HPDE6-E6E7 (cell line): ENCODE measurements at regions not wholly inside any gene's neighbourhood (a gene's known extent, or its start where the extent isn't known, plus 50 kb on each side); places are given as distances from the start of the nearest gene placed in this dataset.
"Not testable (repeated sequence)": the region's sequence is repeated elsewhere in the genome, so short reads cannot be mapped to it uniquely, and the experiment has no call there.

Experiments used
- DNase-seq: peaks from one replicate; pipeline ENCODE4 v3.0.0; 2011; ENCODE audit warnings: missing footprints; ENCODE audit errors: extremely low spot score

DNA sequence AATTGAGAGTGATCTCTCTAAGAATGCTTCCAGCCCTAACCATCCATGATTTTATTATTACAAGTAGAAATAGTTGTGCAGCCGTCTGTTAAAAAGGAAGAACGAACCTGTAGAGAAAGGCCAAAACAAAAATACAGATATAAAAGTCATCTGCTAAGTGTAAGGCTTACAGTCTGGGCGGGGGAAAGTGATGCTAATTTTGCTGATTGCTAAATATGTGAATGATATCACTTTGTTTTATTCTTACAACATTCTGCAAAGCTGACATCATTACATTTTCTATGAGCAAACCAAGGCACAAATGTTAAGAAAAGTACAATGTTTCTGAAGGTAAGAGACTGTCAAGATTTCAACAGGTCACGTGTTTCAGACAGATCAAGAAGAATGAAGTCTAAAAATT lies 101.5 kb upstream of the RAP1B start:
- no peak for DNase-seq

DNA sequence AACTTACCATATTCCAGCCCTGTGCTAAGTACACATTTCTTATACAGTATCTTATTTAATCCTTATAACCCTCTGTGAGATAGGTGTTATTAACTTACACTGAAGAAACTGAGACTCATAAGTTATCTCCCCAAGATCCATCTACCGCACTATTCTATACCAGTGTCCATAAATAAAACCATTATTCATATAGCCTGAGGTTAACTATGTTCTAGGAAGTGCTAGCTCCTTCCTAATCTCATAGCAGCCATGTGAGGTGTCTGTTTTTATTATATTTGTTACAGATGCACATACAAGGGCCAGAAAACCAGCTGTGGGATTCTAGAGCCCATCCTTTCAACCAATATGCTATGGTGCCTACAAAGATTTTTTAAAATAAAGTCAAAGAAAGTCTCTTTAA lies 100.3 kb upstream of the RAP1B start:
- DNase-seq = peak; percentile 10

GRCh38 chr12:68514807-68515411 lies 95.8 kb upstream of the RAP1B start:
- no peak for DNase-seq

DNA sequence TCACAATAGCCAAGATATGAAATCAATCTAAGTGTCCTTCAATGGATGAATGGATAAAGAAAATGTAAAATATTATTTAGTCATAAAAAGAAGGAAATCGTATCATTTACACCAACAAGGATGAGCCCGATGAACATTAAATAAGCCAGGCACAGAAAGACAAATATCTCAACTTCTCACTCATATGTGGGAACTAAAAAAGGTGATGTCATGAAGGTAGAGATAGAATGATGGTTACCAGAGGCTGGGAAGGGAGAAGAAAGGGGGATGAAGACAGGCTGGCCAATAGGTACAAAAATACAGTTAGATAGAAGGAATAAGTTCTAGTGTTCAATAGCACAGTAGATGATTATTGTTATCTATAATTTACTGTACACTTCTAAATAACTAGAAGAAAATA lies 94.9 kb upstream of the RAP1B start:
- no peak for DNase-seq

DNA sequence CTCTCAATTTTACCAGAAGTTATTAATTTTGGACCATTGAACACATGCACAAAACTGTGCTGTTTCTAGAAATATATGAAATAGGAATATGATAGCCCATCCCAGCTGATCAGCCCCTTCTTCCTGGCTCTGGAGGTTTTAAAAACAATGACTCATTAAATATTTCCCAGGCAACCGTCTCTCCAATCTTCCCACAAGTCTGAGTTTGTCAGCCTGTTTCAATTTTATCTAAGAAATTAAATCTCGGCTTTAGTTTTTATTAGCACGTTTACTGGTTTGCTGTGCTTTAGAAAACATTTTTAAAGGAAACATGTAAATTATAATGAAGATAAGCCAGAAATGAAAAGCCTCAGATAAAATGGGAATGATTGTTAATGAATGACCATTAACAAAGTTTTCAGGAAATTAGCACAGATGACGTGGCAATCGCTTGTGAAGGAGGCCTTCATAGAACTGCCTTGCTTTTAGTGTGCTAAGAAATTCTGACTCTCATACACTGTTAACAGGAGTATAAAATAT lies 89.3 kb upstream of the RAP1B start:
- peak; percentile 46 for DNase-seq

DNA sequence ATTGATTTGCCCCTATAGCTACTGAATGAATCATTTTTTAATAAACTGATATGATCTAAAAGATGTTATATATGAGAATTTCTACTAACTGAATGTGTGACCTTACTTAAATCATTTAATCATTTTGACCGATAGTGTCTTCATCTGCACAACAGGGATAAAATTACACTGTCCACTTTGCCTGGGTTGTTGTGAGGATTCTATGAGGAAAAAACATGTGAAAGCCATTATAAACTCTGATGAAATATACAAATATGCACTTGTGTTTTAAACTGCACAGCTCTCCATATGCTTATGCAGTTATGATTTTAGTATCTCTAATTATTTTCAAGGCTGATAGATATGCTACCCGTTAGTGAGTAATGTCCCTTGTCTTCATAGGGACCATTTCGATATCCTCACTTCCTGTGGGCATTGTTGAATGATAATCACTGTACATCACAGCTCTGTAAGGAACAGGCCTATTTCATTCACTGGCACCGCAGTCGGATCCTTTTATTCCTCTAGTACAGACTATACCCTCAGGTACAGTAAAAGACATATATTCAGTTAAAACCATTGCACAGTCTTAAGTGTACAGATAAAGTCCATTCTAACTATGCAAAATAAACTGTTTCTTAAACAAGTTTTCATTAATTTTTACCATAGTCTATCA lies 88.7 kb upstream of the RAP1B start:
- DNase-seq = no peak

- DNase-seq = no peak
Measured at GRCh38 chr12:68529466-68529865, 81.2 kb upstream of the RAP1B start.

GRCh38 chr12:68529869-68530268 lies 80.8 kb upstream of the RAP1B start:
- DNase-seq = no peak

DNA sequence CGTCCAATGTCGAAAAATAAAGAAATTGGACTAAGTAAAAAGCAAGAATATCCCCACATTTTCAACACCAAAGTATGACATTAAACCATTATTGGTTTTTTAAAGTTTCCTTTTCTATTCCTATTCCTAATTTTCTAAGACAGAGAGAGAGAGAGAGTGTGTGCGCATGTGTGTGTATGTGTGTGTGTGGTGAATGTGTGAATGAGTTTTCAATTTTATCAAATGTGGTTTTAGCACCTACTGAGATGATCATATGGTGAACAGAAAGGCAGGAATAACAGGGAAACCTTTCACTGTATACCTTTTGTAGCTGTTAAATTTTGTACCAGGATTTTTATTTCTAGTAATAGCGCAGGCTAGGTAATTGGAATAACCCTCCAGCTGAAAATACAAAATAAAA lies 80.4 kb upstream of the RAP1B start:
- DNase-seq = no peak

DNA sequence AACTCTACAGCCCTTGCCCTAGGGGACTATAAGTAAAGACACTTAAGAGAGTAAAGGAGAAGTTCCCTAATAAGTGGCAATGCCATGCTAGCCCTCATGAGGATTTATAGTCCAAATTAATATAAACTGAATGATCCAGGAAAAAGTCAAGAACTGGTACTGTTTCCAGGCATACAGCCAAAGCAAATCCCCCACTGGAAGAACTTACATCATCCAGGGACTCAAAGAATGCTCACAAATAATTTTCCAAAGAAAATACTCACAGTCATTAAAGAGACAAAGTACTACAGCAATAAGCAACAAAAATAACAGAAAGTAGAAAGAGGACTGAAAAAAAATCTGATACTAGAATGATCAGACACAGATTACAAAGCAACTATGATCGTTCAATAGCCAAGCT lies 79.7 kb upstream of the RAP1B start:
- DNase-seq = no peak

GRCh38 chr12:68532204-68532886 lies 78.4 kb upstream of the RAP1B start:
- no peak for DNase-seq

DNA sequence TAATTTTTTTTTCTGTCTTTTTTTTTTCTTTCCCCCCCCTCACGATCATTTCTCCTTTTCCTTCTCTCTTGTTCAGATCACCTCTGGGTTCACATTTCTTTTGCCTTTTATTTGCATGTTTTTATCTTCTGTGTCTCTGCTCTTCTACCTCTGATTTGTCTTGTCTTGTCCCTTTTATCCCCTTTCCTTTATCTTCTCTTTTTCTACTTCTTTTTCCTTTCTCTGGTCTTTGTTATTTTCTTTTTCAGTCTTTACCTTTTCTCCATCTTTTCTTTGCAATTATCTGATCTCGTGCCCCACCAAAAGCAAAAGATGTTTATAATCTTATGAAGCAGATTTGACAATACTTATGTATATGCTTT lies 77.8 kb upstream of the RAP1B start:
- no peak for DNase-seq

GRCh38 chr12:68534108-68534507 lies 76.6 kb upstream of the RAP1B start:
- no peak for DNase-seq

- DNase-seq = no peak
Measured at GRCh38 chr12:68536885-68537485, 73.7 kb upstream of the RAP1B start.

- no peak for DNase-seq
Measured at GRCh38 chr12:68537571-68537970, 73.1 kb upstream of the RAP1B start.

DNA sequence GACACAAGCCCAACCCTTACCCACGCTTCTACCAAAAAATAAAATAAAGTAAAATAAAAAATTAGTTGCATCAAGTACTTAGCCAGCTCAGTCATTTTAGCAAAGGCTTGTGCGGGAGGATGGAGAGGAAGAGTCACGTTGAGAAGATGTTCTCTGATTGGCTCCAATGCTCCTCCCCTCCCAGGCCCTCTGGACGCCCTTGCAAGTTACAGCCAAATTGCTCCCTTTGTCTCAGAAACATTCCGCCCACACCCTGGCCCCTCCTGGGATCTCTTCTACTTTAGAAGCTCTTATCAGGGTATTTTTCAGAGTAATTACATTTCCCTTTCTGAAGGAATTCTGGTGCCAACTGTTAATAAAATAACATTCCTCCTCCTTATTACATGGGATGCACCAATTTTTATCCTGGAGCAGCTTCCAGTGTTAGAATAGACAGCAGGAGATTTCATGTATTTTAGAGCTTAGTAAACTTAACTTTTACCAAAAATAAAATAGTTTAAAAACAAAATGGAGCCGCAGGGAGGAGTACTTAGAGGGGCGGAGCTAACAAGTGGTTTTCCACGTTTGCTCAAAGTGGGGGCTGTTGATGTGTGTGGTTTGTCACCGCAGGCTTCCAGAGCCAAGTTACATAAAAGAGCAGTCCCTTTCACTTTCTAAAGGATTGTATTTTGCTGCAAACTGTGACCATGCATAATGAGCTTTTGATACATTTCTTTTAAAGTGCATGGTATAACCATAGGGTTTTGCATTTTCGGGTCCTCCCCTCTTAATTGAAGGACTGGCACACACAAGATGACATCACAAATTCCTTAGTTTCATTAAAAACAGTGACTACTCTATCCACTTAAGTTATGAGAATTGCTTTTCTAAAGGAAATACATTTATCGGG lies 71.7 kb upstream of the RAP1B start:
- no peak for DNase-seq

GRCh38 chr12:68539615-68539952 lies 71.1 kb upstream of the RAP1B start:
- no peak for DNase-seq

- not testable (repeated sequence) for DNase-seq
Measured at GRCh38 chr12:68540768-68541167, 69.9 kb upstream of the RAP1B start.

DNA sequence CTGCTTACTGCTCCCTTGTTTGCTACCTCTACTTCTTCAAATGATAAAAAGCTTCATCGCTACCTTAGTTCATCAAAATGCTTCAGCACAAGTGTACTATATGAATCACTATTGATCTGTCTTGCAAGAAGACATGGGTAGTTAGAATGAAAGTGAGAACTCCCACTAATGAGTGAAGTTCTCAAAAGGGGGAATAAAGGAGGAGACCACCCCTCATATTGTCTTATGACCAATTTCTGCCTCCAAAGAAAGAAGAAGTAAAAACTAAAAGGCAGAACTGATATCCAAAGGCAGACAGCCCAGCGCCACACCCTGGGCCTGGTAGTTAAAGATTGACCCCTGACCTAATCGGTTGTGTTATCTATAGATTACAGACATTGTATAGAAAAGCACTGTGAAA lies 63.4 kb upstream of the RAP1B start:
- DNase-seq = not testable (repeated sequence)

- not testable (repeated sequence) for DNase-seq
Measured at GRCh38 chr12:68552605-68553195, 58.0 kb upstream of the RAP1B start.

DNA sequence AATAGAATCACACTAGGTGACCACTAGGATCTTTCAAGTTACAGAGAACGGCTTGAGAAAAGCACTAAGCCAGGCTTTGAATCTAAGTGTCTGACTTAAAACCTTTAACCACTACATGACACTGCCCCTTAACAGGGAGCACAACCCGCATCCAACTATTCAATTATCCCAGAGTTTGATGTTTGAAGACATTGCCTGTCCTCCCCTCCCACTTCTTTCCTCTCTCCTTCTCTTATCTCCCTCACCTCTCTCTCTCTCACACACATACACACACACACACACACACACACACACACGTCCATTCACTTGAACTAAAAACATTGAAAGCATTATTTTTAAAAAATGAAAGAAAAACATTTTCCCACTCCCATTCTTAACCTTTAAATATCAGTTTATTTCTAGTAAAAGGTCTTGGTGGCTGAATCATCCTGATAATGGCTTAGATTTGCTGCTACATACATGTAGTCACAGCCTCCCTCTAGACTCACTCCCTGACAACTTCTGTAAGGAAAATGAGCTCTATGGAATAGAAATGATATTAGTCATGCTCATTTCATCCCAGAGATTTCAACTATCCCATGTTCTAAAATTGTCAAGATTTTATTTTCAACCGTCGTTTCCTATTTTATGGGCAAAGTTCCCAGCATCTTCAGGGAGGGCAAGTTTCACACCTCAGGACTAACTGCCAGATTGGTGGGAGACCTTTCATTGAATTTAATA lies 53.5 kb upstream of the RAP1B start:
- peak; percentile 34 for DNase-seq
